ENCODE measurements at regions not wholly inside any gene's neighbourhood (a gene's known extent, or its start where the extent isn't known, plus 50 kb on each side); places are given as distances from the start of the nearest gene placed in this dataset. TPM values are rescaled to one million over a fixed set of nuclear protein-coding genes. Genes with fewer than 3 reads are reported as not detected.

GRCh38 chr11:45337583-45338360 is 51.6 kb upstream of the SYT13 start:
- no peak overlapping the region for H2BK120ac ChIP-seq (ENCODE audit: low read depth, low read length)
- peaks cover 0 to 2% of the 10 kb centered on the region in 2 donors for H3K36me3 ChIP-seq (replicated peaks in 1 of 2; ENCODE audit: control insufficient read depth in 2 of 2, insufficient read depth in 2 of 2, low read length in 2 of 2)
- no peak overlapping the region for H3K23ac ChIP-seq (ENCODE audit: low read depth, low read length, poor library complexity)

GRCh38 chr11:45336136-45336535 is 50.0 kb upstream of the SYT13 start:
- DNase-seq (ENCODE audit: low spot score): no peak
- Histone ChIP-seq H4K8ac (ENCODE audit: low read depth, low read length) (no peak overlapping the region), H3K4me2 (ENCODE audit: insufficient read depth, low read length, poor library complexity, severe bottlenecking) (no peak overlapping the region)

More at GRCh38 chr11:45337583-45338360, 51.6 kb upstream of the SYT13 start:
- no peak overlapping the region for H3K4me2 ChIP-seq (ENCODE audit: insufficient read depth, low read length, poor library complexity, severe bottlenecking)
- no peak overlapping the region for H3K14ac ChIP-seq (ENCODE audit: low read length)
- H2AK5ac ChIP-seq (ENCODE audit: low read depth, low read length): no peak overlapping the region
- H3K4me3 ChIP-seq (ENCODE audit: low read length in 2 of 2): no peak overlapping the region
- no peak overlapping the region for H4K91ac ChIP-seq (ENCODE audit: low read depth, low read length, poor library complexity)
- no peak overlapping the region for H3K4ac ChIP-seq (ENCODE audit: low read length)
- H2AFZ ChIP-seq (ENCODE audit: low read length): no peak overlapping the region
- no peak overlapping the region for H3K9ac ChIP-seq (ENCODE audit: low read depth, low read length, poor library complexity)
- no peak overlapping the region for H4K8ac ChIP-seq (ENCODE audit: low read depth, low read length)
- no peak overlapping the region for H2BK5ac ChIP-seq (ENCODE audit: low read length)
- H3K27ac ChIP-seq (replicated peaks; ENCODE audit: low read length): no peak overlapping the region
- H3K18ac ChIP-seq (ENCODE audit: low read length): no peak overlapping the region
- H3K27me3 ChIP-seq (ENCODE audit: control insufficient read depth in 3 of 3, insufficient read depth in 3 of 3, low read depth in 1 of 3, low read length in 3 of 3): peaks cover 0 to 4% (median 0%) of the 10 kb centered on the region in 3 experiments
- DNase-seq (ENCODE audit: low spot score): no peak
- H2BK12ac ChIP-seq (ENCODE audit: low read length): no peak overlapping the region
- H2BK15ac ChIP-seq (ENCODE audit: low read length): no peak overlapping the region
- no peaks in the 10 kb centered on the region for H3K9me3 ChIP-seq (replicated peaks in 1 of 2; ENCODE audit: control insufficient read depth in 2 of 2, insufficient read depth in 1 of 2, low read depth in 1 of 2, low read length in 2 of 2)
- no peaks in the 10 kb centered on the region for H3K79me1 ChIP-seq (ENCODE audit: low read depth, low read length)
- no CpG with 5 or more reads among the region's 10 CpGs for WGBS, 2 donors (ENCODE audit: extremely low coverage in 2 of 2, insufficient read length in 2 of 2, insufficient replicate concordance in 1 of 2)
- peaks cover 2 to 9% of the 10 kb centered on the region in 2 donors for H3K4me1 ChIP-seq (ENCODE audit: control insufficient read depth in 2 of 2, insufficient read depth in 1 of 2, low read depth in 1 of 2, low read length in 2 of 2)

More at GRCh38 chr11:45336136-45336535, 50.0 kb upstream of the SYT13 start:
- peak overlapping the region; percentile 2 for H3K23ac ChIP-seq (ENCODE audit: low read depth, low read length, poor library complexity)
- no peak overlapping the region for H3K4me3 ChIP-seq (ENCODE audit: low read length in 2 of 2)
- no CpG with 5 or more reads among the region's 4 CpGs for WGBS, 2 donors (ENCODE audit: extremely low coverage in 2 of 2, insufficient read length in 2 of 2, insufficient replicate concordance in 1 of 2)
- H3K18ac ChIP-seq (ENCODE audit: low read length): no peak overlapping the region
- H3K27me3 ChIP-seq (ENCODE audit: control insufficient read depth in 3 of 3, insufficient read depth in 3 of 3, low read depth in 1 of 3, low read length in 3 of 3): peaks cover 0 to 4% (median 0%) of the 10 kb centered on the region in 3 experiments
- no peak overlapping the region for H2BK120ac ChIP-seq (ENCODE audit: low read depth, low read length)
- H2AFZ ChIP-seq (ENCODE audit: low read length): no peak overlapping the region
- no peaks in the 10 kb centered on the region for H3K9me3 ChIP-seq (replicated peaks in 1 of 2; ENCODE audit: control insufficient read depth in 2 of 2, insufficient read depth in 1 of 2, low read depth in 1 of 2, low read length in 2 of 2)
- peak overlapping the region; percentile 39 for H3K9ac ChIP-seq (ENCODE audit: low read depth, low read length, poor library complexity)
- no peak overlapping the region for H4K91ac ChIP-seq (ENCODE audit: low read depth, low read length, poor library complexity)
- H3K14ac ChIP-seq (ENCODE audit: low read length): no peak overlapping the region
- no peak overlapping the region for H2BK12ac ChIP-seq (ENCODE audit: low read length)
- H2AK5ac ChIP-seq (ENCODE audit: low read depth, low read length): no peak overlapping the region
- no peak overlapping the region for H2BK15ac ChIP-seq (ENCODE audit: low read length)
- no peak overlapping the region for H2BK5ac ChIP-seq (ENCODE audit: low read length)
- no peak overlapping the region for H3K27ac ChIP-seq (replicated peaks; ENCODE audit: low read length)
- peaks cover 0 to 2% of the 10 kb centered on the region in 2 donors for H3K36me3 ChIP-seq (replicated peaks in 1 of 2; ENCODE audit: control insufficient read depth in 2 of 2, insufficient read depth in 2 of 2, low read length in 2 of 2)
- no peaks in the 10 kb centered on the region for H3K79me1 ChIP-seq (ENCODE audit: low read depth, low read length)
- no peak overlapping the region for H3K4ac ChIP-seq (ENCODE audit: low read length)
- H3K4me1 ChIP-seq (ENCODE audit: control insufficient read depth in 2 of 2, insufficient read depth in 1 of 2, low read depth in 1 of 2, low read length in 2 of 2): peaks cover 2 to 6% of the 10 kb centered on the region in 2 donors

Small RNAs in the stretch of these regions (small RNA-seq; reads per million reads assigned to genes)
- gene AC103855.4 (ENCODE audit: insufficient read depth): not detected

Data from neuronal stem cell (in vitro differentiated cells).